ENCODE measurements at regions not wholly inside any gene's neighbourhood (a gene's known extent, or its start where the extent isn't known, plus 50 kb on each side); places are given as distances from the start of the nearest gene placed in this dataset.
A peak's percentile ranks its signal among the peaks of the same experiment; 100 is the strongest.
"Not testable (repeated sequence)": the region's sequence is repeated elsewhere in the genome, so short reads cannot be mapped to it uniquely, and the experiment has no call there.

DNA sequence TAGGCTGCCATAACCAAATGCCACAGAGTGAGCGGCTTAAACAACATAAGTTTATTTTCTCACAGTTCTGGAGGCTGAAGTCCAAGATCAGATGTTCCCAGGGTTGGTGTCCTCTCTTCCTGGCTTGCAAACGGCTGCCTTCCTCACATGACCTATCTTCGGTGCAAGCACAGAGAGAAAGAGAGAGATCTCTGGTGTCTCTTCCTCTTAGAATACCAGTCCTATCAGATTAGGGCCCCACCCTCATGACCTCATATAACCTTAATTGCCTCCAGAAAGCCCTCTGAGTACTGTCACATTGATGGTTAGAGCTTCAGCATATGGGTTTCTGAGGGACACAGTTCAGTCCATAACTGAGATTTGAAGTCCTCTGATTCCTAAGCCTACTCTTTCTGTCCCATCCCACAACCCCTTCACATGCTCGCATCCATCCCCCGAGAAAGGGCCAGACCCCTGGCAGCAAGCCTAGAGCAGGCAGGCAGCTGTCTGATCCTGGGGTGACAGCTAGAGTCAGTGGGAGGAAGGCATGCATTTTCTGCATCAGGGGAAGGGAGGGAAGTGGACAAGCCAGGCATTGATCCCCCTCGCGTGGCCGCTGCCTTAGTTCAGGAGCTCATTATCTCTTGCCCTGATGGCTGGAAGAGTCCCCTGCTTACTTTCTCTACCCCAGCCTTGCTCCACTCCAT, 114.1 kb downstream of the FAR1 start:
- DNase-seq: no peak

DNA sequence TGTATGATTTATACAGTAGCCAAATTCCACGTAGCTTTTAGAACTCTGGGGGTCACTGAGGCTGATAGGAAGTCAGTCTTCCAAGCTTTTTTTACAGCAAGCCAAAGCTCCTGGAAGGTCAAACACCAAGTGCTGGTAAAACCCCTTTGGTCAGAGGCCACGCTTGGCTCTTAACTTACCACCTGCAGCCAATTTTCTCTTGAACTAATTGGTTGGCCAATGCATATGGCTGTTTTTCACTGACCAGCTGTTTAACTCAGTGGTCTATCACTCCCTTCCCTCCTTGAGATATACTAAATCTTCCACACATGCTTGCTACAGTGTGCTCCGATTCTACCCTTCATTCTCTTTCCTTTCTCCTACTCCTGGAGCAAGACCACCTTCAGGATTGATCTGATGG, 116.0 kb downstream of the FAR1 start:
- no peak for DNase-seq

DNA sequence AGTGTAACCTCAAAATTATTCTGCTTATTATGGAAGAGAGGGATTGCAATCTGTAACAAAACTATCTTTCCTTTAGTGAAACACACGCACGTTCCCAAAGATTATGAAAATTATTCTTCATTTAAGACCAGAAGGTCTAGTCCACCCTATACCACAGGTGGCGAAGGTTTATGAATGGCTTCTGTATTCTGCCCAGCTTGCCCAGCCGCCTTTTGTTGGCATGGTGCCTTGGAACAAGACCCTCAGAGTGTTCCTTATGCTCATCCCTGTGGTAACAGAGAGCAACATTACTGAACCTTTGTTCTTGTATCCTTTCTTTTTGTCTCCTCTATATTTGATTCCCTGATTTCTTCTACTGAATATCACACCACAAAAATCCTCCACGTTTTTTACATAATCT, 116.4 kb downstream of the FAR1 start:
- no peak for DNase-seq

DNA sequence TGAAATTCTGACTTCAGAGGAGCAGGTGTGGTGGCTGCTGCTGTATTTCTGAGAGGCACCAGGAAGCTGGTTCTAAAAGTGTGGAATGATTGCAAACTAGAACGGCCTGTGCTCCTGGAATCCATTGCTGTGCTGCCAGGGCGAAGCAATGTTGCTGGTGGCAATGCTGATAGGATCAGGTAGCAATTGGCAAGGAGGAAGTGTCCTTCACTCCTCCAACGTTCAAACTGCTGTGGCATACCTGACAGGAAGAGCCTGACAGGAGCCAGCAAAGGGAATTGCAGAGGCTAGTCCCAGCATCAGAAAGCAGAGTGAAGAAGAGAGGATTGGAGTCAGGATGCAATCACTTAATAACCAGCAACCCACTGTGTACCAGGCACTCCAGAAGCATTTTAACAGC, 118.2 kb downstream of the FAR1 start:
- no peak for DNase-seq

DNA sequence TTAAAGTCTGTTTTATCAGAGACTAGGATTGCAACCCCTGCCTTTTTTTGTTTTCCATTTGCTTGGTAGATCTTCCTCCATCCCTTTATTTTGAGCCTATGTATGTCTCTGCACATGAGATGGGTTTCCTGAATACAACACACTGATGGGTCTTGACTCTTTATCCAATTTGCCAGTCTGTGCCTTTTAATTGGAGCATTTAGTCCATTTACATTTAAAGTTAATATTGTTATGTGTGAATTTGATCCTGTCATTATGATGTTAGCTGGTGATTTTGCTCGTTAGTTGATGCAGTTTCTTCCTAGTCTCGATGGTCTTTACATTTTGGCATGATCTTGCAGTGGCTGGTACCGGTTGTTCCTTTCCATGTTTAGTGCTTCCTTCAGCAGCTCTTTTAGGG, 129.1 kb downstream of the FAR1 start:
- not testable (repeated sequence) for DNase-seq

DNA sequence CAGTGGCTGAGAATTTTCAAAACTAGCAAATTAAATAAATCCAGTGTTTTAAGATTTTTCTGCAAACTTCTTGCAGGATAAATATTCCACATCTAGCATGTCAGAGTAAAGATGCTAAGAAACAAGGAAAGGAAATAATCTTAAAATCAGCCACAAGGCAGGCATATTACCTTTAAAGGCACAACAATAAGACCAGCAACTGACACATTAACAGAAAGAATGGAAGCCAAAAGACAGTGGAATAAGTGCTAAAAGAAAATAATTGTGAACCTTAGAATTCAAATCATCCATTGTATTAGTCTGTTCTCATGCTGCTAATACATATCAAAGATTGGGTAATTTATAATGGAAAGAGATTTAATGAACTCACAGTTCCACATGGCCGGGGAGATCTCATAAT, 132.4 kb downstream of the FAR1 start:
- DNase-seq: no peak

DNA sequence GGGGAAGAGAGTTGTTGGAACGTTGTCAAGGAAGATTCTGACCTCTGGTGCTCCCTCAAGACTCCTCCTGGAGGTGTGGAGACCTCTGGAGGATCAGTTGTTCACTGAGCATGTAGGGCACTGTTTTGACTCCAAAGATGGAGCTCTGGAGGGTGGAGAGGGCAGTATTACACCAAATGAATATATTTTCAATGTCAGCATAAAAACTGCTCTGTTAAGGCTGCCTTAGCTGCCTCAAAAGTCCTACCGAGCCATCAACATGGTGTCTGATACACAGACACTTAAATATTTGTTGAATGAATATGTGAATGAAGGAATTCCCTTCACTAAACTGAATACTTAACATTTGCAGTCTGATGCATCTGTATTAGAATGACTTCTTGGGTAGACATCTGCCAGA, 144.2 kb upstream of the SPON1 start:
- no peak for DNase-seq

DNA sequence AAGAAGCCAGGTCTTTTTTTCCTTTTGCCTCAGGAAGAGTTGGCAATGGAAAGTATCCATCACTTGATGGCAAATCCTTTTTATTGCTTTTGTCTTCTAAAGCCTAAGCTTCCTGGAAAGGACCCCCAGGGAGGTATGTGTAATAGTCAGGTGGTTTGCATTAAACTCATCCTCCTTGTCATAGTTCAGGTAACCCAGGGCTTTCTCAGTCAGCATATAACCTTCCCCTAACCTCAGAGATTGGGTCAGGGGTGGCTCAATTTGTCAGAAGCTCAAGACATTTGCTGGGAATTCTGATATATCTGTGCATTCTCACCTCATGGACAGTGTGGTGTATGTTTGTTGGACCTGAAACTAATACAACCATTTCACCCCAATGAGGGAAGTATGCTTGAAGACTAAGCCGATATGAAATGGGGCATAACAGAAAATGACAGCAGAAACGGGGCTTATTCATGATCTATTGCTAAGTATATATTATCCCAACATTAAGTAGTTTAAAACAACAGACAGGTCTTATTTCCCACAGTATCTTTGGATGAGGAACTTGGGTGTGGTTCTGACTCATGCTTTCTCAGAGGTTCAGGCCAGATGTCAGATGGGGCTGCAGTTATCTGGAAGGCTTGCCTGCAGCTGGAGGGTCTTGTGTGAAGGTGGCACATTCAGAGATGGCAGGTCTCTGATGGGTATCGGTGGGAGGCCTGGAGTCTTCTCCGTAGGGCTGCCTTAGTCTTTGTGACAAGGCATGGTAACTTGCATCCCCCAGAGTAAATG, 135.8 kb upstream of the SPON1 start:
- peak; percentile 9 for DNase-seq

DNA sequence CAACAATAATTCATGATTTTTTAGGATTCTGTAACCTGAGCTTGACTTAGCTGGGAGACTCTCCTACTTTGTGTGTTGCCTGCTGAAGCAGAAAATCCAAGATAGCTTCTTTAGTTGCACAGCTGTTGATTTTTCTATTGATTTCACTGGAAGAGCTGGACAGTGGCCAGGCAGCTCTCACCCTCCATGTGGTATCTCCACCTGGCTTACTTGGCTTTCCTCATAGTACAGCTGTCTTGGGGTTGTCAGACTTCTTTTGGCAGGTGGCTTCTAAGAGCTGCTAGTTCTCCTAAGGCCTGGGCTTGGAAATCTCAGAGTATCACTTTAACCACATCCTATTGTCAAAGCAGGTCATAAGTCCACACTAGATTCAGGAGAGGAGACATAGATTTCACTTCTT, 130.8 kb upstream of the SPON1 start:
- no peak for DNase-seq

DNA sequence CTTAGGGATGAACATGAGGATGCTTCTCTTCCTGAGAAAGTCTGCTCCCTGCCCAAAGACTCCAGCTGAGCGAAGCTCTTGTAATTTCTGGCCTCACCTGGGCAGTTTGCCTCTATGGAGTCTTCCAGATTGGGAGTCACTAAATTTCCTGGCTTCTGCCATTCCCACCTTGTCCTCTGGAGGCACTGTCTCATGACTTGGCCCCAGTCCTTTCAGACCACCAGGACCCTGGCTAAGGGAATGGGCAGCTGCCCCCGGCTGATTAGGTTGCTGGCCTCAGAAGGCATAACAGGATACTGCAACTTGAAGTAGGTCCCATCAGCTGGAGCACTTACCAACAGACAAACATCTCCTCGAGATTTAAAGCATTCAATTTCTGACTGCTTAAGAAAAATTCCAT, 128.1 kb upstream of the SPON1 start:
- no peak for DNase-seq

DNA sequence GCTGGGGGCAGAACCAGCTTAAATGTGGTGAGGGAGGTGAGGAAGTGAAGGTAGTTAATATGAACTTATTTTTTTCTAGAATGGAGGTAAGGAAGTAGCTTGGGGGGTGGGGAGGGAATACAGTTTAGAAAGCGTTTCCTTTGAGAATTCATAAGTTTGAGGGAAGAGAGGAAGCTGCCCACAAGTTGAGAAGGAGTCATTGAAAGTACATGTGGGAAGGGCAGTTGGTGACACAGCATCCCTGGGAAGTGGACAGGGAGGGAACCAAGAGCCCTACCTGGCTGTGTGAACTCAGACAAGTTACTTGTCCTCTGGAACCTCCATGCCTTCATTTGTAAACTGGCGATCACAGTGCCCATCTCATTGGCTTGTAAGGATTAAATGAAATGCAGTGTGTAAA, 125.9 kb upstream of the SPON1 start:
- no peak for DNase-seq

DNA sequence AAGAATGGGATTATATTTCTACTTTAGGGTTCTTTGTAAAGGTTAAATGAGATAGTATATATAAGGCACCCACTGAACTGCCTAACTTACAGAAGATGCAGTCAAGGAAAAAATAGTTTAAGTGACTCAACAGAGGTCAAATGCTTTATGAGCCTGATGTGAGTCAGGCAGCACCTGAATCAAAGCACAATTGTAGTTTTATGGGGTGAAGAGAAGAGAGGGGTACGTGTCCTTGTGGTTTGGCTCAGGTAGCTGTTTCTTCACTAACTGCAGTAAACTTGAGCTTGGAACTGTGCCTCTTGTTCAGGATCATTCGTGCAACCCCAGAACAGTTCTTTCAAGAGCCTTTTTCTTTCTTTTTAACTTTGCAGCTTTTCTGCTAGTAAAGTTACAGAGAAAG, 125.2 kb upstream of the SPON1 start:
- no peak for DNase-seq

DNA sequence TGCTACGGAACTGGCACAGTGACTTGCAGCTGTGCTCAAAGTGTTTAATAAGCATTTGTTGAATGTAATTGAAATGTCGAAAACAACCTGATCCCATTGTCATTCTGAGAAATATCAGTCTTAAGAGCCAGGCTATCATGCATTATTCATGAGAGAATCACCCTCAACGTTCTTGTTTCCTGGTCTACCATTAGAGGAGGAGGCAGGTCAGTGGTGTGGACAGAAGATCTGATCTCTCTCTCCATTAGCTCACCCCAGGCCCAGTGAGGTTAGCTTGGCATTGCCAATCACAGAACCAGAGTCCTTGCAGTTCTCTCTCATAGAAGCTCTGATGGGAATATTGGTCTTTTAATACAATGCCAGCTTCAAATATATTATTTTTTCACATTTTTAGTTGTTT, 121.1 kb upstream of the SPON1 start:
- DNase-seq: no peak

DNA sequence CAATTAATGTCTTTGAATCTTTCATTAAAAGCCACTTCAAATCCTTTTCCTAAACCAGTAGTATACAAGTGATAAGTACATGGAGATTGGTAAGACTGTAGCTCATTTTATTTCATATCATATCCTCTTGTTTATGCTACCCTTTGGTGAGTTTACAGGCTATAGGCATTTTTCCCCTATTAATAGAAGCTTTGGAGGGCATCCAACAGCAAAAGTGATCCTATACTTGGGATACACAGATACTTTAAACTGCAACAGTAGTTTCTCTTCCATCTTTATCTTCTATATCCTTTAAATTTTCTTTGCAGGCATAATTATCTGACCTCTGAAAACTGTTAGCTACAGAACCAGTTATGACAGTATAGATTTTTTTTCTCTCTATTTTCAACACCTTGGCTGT, 114.5 kb upstream of the SPON1 start:
- no peak for DNase-seq

DNA sequence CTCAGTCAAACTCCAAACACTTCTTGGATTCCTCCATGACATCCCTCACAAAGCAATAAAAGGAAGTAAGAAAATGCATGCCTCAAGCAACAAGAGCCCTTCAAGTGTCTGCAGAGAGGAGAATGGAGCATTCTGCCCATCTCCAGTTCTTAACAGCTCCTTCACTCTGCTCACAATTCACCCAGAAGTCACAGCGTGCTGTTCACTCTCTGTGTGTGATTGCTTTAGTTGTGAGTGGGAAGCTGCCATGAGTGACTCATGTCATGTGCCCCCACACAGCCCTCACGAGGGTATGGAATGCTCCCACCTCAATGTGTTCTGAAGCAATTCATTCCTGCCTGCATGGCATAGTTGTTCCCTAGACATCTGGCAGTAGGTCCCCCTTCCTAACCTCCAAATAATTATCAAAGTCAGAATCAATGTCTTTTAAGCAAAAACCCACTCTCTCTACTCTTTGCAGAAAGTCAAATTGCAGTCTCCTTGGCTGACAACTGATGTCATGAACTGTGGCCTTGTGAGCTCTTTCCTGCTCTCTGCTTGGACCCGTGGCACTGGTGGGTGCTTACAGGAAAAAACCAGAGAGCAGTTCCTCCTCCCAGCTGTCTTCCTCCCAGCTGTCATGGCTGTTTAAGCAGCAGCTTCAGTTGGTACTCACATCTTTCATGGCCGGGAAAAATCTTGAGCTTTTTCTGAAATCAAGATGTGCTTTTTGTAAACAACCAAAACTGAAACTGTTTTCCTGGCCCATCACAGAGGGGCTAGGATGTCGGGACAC, 112.1 kb upstream of the SPON1 start:
- no peak for DNase-seq

DNA sequence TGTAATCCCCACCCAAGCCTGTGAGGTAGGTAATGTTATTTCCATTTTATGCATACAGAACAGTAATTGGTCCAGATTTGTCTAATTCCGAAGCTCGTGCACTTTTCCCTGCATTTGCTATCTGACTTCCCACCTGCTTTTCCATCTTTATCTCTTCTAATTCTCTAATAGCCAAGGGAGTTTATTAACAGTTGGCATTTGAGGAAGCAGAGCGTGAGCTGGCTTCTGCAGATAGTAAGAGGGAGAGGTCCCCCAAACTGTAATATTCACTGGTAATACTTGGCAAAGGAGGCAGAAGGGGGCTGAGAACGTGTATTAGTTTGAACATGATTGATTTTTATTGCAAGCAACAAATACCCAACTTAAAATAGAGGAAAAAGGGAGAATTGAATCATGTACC, 110.8 kb upstream of the SPON1 start:
- no peak for DNase-seq

DNA sequence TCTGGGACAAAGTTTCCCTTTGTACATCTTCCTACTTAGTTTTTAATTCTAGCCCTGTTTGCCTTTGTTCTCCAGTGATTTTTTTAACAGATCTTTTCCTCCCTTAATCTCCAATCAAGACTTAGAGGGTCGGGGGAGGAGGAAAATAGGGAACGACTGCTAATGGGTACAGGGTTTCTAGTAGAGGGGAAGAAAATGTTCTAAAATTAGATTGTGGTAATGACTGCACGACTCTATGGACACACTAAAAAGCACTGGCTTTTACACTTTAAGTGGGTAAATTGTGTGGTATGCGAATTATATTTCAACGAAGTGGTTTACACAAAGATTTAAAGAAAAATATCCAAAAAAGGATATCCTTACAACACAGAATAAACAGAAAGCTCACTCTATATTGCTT, 110.0 kb upstream of the SPON1 start:
- DNase-seq: no peak

DNA sequence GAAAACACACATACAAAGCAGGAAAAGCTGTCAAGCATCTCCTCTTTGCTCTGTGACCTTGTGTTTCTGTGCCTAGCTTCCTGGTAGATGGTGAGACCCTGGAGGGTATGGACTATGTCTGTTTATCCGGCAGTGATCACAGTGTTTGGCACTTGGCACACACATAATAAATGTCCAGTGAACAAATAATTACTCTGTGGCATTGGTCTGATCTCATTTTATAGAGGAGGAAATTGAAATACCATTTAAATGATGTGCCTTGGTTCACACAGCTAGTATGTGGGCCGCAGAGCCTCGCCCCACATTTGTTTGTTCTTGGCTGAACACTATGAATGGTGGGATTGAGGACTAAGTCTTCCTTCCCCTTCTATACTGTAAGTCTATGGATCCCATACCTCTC, 104.7 kb upstream of the SPON1 start:
- DNase-seq: no peak

DNA sequence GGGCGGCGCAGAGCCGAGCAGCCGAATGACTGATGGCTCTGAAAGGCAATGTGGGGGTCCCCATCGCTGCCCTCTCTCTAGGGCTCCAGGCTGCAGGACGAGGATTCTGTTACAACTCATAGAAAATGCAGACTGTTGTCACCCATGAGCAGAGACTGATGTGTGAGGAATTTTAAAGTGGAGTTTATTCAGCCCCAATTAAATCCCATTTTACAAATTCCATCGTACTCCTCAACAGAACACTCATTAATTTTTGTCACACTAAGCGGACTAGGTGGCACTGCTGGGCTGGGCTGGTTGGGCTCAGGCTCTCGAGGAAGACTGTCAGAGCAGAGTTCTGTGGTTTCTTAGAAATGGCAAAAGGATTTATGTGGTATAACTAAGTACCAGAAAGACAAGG, 102.6 kb upstream of the SPON1 start:
- DNase-seq: no peak

DNA sequence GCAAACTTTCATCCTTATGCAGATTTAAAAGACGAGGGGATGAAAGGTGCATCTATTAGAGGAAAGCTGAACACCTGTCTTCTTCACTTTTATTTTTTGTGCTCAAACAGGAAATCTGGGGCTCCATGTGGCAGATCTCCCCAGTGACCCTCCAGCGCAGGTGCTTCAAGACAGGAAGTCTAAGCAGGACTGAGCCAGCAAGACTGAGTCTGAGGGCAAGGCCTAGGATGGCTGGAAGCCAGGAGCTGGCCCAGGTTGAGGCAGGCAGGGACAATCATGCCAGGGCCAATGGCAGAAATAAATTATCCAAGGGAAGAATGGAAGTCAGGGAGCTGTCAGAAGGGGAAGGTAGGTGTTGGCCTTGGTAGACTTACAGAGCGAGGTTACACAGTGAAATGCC, 101.1 kb upstream of the SPON1 start:
- no peak for DNase-seq

DNA sequence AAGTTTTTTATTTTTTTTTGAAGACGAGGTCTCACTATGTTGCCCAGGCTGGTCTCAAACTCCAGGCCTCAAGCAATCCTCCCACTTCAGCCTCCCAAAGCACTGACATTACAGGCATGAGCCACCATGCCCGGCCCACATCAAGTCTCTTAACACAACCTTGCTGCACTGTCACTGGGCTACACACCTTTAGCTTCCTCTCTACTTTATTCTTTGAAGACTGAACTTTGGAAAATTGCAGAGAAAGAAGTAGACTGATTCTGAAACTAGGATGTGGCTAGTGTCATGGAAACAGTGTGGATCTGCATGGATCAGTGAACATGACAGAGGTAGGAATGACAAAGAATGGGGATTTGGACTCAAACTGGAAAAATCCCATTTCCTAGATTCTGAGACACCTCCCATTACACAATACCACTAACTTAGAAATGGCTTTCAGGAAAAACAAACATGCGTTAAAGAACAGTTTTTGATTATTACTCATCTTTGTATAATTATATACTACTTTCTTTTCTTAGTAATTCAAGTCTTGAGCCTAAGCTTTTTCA, 99.6 kb upstream of the SPON1 start:
- DNase-seq: no peak

DNA sequence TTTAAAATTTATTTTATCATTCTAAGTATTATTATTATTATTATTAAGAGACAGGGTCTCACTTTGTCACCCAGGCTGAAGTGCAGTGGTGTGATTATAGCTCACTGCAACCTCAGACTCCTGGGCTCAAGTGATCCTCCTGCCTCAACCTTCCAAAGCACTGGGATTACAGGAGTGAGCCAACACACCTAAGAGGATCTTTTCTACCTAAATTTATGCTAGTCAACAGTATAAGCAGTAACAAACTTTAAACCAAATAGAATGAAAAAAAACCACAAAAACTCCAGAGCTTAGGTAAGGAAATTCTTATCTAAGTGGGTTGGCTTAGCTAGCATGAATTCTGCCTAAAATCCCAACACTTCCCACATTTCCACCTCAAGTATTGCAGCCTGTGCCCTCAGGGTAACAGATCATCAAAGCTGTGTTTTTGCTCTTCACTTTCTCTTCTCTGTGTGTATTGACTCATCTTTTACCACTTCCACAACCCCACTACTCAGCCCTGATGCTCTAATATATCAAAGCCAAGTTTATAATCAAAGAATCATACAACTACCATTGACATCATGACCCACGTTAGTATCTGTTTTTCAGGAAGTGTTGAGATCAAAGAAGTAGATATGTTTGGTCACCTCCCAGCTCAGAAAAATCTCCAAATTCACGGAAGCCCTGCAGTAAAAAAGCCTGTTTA, 93.7 kb upstream of the SPON1 start:
- no peak for DNase-seq

DNA sequence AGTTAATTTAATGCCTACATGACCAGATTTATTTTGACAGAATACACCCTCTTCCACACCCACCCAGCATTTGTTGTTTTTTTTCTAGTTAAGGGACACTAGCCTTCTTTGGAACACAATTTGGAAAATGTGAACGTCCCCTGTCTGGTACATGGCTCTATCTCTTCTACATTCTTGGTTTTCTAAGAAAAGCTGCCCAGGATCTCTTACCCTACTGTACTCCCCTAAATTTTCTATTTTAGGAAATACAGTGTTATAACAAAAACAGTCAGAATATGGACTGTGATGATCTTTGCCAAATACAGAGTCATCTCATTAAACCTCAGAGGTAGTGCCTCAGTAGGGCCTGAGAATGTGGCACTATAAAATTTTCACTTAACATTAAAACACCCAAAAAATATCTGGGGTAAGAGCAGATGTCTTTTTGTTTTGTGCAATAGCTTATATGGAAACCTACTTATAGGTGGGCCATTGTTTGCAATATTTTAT, 93.1 kb upstream of the SPON1 start:
- DNase-seq: no peak
